ENCODE measurements at regions not wholly inside any gene's neighbourhood (a gene's known extent, or its start where the extent isn't known, plus 50 kb on each side); places are given as distances from the start of the nearest gene placed in this dataset.

GRCh38 chr20:16955462-16955861 lies 207.3 kb downstream of the OTOR start:
- Histone ChIP-seq H3K9me3 (ENCODE audit: control insufficient read depth, insufficient read depth, low read length) (no peaks in the 10 kb centered on the region), H3K4me3 (ENCODE audit: low read depth, low read length) (no peak overlapping the region), H3K27me3 (ENCODE audit: control insufficient read depth, insufficient read depth, low read length) (no peaks in the 10 kb centered on the region), H3K27ac (ENCODE audit: low read depth, low read length) (no peak overlapping the region)
- TF ChIP-seq CTCF (IDR thresholded peaks at IDR 0.05; ENCODE audit: low read depth, low read length), result no peak
- ChIA-PET CTCF (interaction anchor here (1.0 kb wide), 1 partner anchor 133 kb away, joined by 3 read pairs; no protein-coding TSS in a partner anchor), POLR2A (no interaction called here)
- DNase-seq (ENCODE audit: low read depth, low spot score), result no peak

GRCh38 chr20:16955971-16956370 lies 207.8 kb downstream of the OTOR start:
- no peak for TF ChIP-seq CTCF (IDR thresholded peaks at IDR 0.05; ENCODE audit: low read depth, low read length)
- H3K27ac ChIP-seq (ENCODE audit: low read depth, low read length), result no peak overlapping the region
- POLR2A ChIA-PET, result interaction anchor here (0.7 kb wide), 1 partner anchor 16 kb away, joined by 6 read pairs; no protein-coding TSS in a partner anchor
- no peak overlapping the region for H3K4me3 ChIP-seq (ENCODE audit: low read depth, low read length)
- CTCF ChIA-PET, result no interaction called here
- peaks cover 1% of the 10 kb centered on the region; the same call in 1 of the 2 replicates for H3K9me3 ChIP-seq (ENCODE audit: control insufficient read depth, insufficient read depth, low read length)
- no peak for DNase-seq (ENCODE audit: low read depth, low spot score)
- peaks cover 2% of the 10 kb centered on the region for H3K27me3 ChIP-seq (ENCODE audit: control insufficient read depth, insufficient read depth, low read length)

- peaks cover 2% of the 10 kb centered on the region for H3K27me3 ChIP-seq (ENCODE audit: control insufficient read depth, insufficient read depth, low read length)
- no peak overlapping the region for H3K4me3 ChIP-seq (ENCODE audit: low read depth, low read length)
- H3K27ac ChIP-seq (ENCODE audit: low read depth, low read length), result no peak overlapping the region
- no peak for TF ChIP-seq CTCF (IDR thresholded peaks at IDR 0.05; ENCODE audit: low read depth, low read length)
- DNase-seq (ENCODE audit: low read depth, low spot score), result no peak
- H3K9me3 ChIP-seq (ENCODE audit: control insufficient read depth, insufficient read depth, low read length), result peaks cover 4% of the 10 kb centered on the region; the same call in 1 of the 2 replicates
- ChIA-PET CTCF (no interaction called here), POLR2A (no interaction called here)
Measured at GRCh38 chr20:16965401-16965800, 217.2 kb downstream of the OTOR start.

- no peak for DNase-seq (ENCODE audit: low read depth, low spot score)
- Histone ChIP-seq H3K27ac (ENCODE audit: low read depth, low read length) (no peak overlapping the region), H3K4me3 (ENCODE audit: low read depth, low read length) (no peak overlapping the region), H3K27me3 (ENCODE audit: control insufficient read depth, insufficient read depth, low read length) (no peaks in the 10 kb centered on the region), H3K9me3 (ENCODE audit: control insufficient read depth, insufficient read depth, low read length) (no peaks in the 10 kb centered on the region)
- no peak for TF ChIP-seq CTCF (IDR thresholded peaks at IDR 0.05; ENCODE audit: low read depth, low read length)
- POLR2A ChIA-PET, result no interaction called here
- CTCF ChIA-PET, result no interaction called here
Measured at GRCh38 chr20:16966276-16966880, 218.2 kb downstream of the OTOR start.

GRCh38 chr20:16968099-16968498 lies 219.9 kb downstream of the OTOR start:
- H3K27ac ChIP-seq (ENCODE audit: low read depth, low read length), result no peak overlapping the region
- ChIA-PET CTCF (no interaction called here), POLR2A (no interaction called here)
- DNase-seq (ENCODE audit: low read depth, low spot score), result no peak
- H3K9me3 ChIP-seq (ENCODE audit: control insufficient read depth, insufficient read depth, low read length), result no peaks in the 10 kb centered on the region
- TF ChIP-seq CTCF (IDR thresholded peaks at IDR 0.05; ENCODE audit: low read depth, low read length), result no peak
- no peaks in the 10 kb centered on the region for H3K27me3 ChIP-seq (ENCODE audit: control insufficient read depth, insufficient read depth, low read length)
- no peak overlapping the region for H3K4me3 ChIP-seq (ENCODE audit: low read depth, low read length)
